ENCODE measurements at regions not wholly inside any gene's neighbourhood (a gene's known extent, or its start where the extent isn't known, plus 50 kb on each side); places are given as distances from the start of the nearest gene placed in this dataset.

DNA sequence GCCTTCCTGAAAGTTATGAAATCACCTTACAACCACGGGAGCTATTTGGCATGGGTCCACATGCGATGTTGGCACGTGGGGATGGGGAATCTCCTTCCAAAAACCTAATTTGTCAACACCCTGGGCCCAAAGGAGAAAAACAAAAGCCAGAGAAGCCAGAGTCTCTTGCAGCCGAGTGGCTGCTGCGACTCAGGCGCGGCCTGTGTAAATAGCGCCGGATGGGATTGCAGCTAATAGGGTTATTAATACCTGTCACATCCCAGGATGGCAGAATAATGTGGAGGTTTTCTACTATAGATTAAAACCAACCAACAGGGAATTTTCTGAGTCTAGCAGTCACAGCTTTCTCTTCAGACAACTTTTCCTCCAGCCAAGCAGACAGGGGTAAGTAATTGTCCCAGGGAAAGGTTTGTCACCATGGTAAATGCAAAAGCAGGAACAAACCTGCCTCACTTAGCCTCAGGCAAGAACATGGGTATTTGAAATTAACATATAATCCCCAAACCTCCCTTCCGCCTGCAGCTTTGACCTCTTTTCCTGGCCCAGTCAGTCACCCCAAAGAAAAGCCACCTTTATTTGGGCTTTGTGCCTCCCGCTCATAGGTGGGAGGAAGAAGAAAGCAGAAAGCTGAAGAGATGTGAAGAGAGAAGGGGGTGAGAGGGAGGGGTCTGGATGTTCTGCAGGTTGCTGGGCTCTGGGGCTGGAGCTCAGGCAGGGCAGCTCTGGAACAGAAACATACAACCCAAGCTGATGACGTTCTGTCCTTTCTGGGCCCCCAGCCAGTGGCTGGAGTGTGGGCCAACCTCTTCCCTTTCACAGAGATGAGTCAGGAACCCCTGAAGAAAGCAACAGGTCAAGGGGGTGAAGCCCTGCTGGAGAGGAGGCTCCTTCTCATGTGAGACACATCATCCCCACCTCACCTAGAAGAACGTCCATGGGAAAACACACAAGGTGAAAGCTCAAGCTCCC, 376.5 kb downstream of the NXPE2 start:
- TF ChIP-seq, protein P1, sequence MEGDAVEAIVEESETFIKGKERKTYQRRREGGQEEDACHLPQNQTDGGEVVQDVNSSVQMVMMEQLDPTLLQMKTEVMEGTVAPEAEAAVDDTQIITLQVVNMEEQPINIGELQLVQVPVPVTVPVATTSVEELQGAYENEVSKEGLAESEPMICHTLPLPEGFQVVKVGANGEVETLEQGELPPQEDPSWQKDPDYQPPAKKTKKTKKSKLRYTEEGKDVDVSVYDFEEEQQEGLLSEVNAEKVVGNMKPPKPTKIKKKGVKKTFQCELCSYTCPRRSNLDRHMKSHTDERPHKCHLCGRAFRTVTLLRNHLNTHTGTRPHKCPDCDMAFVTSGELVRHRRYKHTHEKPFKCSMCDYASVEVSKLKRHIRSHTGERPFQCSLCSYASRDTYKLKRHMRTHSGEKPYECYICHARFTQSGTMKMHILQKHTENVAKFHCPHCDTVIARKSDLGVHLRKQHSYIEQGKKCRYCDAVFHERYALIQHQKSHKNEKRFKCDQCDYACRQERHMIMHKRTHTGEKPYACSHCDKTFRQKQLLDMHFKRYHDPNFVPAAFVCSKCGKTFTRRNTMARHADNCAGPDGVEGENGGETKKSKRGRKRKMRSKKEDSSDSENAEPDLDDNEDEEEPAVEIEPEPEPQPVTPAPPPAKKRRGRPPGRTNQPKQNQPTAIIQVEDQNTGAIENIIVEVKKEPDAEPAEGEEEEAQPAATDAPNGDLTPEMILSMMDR (IDR thresholded peaks at IDR 0.05; ENCODE audit: low read depth, low read length): no peak
- no peak for DNase-seq
- Histone ChIP-seq H3K27ac (no peak overlapping the region), H3K27me3 (ENCODE audit: insufficient read depth, low read depth, severe bottlenecking) (no peaks in the 10 kb centered on the region), H3K9me3 (ENCODE audit: severe bottlenecking) (peaks cover 8% of the 10 kb centered on the region), H3K36me3 (no peaks in the 10 kb centered on the region), H3K4me3 (ENCODE audit: low read depth, low read length) (no peak overlapping the region)

DNA sequence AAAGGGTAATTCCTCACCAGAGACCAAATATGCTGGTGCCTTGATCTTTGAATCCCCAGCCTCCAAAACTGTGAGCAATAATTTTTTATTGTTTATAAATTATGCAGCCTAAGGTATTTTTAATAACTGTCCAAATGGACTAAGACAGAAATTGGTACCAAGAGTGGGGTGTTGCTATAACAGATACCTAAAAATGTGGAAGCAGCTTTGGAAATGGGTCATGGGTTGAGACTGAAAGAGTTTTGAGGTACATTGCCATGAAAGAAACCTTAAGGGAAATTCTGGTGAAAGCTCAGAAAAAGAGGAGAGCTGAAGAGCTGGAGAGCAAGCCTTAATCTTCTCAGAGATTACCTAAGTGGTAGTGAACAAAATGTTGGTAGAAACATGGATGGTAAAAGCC, 378.2 kb downstream of the NXPE2 start:
- TF ChIP-seq, protein P1 (IDR thresholded peaks at IDR 0.05; ENCODE audit: low read depth, low read length): no peak
- DNase-seq: no peak
- Histone ChIP-seq H3K27ac (no peak overlapping the region), H3K4me3 (ENCODE audit: low read depth, low read length) (no peak overlapping the region), H3K27me3 (ENCODE audit: insufficient read depth, low read depth, severe bottlenecking) (no peaks in the 10 kb centered on the region), H3K36me3 (no peaks in the 10 kb centered on the region), H3K9me3 (ENCODE audit: severe bottlenecking) (peaks cover 8% of the 10 kb centered on the region)

DNA sequence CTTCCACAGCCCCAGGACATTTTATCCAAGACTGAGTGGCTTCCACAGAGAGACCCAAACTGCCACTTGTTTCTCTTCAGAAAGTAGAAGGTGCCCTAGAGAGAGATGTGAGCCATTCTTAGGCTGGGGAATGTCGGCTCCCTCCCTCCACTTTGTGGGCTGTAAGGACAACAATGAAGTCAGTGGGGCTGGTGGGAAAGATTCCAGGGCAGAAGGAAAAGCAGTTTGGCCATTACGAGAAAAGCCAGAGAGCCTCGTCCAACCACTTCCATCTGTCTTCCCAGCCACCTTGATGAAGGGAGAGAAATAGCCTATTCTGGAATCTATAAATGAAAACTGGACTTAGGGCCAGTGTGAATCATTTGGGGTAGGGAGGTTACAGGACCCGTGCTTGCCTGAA, 382.5 kb downstream of the NXPE2 start:
- Histone ChIP-seq H3K4me3 (ENCODE audit: low read depth, low read length) (no peak overlapping the region), H3K27me3 (ENCODE audit: insufficient read depth, low read depth, severe bottlenecking) (no peaks in the 10 kb centered on the region), H3K9me3 (ENCODE audit: severe bottlenecking) (peaks cover 8% of the 10 kb centered on the region), H3K36me3 (no peaks in the 10 kb centered on the region), H3K27ac (no peak overlapping the region)
- TF ChIP-seq, protein P1 (IDR thresholded peaks at IDR 0.05; ENCODE audit: low read depth, low read length): no peak
- DNase-seq: no peak

DNA sequence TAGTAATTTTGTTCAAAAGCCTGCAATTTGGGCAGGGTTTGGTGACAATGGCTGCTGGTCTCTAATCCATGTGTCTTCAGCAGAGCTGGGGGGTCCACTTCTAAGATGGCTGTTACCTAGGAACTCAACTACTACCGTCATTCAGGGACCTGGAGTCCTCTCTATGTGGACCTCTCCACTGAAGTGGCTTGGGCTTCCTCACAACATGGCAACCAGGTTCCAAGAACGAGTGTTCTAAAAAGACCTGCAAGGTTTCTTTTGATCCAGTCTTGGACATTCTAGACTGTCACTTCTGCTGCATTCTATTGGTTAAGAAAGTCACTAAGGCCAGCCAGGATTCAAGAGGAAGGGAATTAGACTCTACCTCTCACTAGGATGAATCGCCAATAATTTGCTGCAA, 387.0 kb downstream of the NXPE2 start:
- TF ChIP-seq, protein P1 (IDR thresholded peaks at IDR 0.05; ENCODE audit: low read depth, low read length): no peak
- Histone ChIP-seq H3K4me3 (ENCODE audit: low read depth, low read length) (no peak overlapping the region), H3K9me3 (ENCODE audit: severe bottlenecking) (no peaks in the 10 kb centered on the region), H3K27me3 (ENCODE audit: insufficient read depth, low read depth, severe bottlenecking) (no peaks in the 10 kb centered on the region), H3K27ac (no peak overlapping the region), H3K36me3 (no peaks in the 10 kb centered on the region)
- DNase-seq: no peak

DNA sequence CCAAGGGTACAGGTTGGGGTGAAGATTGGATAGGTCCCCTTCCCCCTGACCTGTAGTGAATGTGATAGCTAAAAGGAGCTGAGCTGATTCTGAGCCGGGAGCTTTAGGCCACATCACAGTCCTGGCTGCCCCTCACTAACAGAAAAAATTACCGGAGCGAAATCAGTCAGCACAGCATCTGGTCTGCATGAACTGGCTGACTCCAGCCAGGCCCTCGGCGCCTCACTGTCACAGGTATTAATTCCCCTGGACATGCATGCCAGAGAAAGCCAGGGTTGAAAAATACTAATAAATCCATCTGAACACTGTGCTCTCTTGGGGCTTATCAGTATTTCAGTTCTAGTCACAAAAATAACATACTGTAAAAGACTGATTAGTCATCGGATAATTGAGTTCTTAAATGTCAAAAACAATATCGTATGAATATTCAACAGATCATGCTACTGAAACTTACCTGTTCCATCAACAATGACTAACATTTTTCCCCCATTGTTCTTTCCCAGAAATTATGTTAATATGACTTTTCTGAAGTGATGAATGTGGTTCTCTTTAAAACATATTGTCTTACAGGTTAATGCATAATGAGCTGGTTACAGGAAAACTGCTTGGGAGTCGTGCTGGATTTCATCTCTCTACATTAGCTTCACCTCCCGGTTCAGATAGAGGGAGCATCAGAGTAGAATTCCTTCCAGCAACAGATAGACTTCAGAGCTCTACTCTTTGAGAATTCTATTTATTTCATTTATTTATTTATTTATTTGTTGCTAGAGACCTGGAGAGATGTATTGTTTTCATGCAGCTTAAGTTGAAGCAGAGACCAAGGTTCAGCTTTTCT, 387.7 kb downstream of the NXPE2 start:
- Histone ChIP-seq H3K4me3 (ENCODE audit: low read depth, low read length) (no peak overlapping the region), H3K9me3 (ENCODE audit: severe bottlenecking) (no peaks in the 10 kb centered on the region), H3K27ac (no peak overlapping the region), H3K27me3 (ENCODE audit: insufficient read depth, low read depth, severe bottlenecking) (no peaks in the 10 kb centered on the region), H3K36me3 (no peaks in the 10 kb centered on the region)
- peak; percentile 36 for DNase-seq
- TF ChIP-seq, protein P1 (IDR thresholded peaks at IDR 0.05; ENCODE audit: low read depth, low read length): no peak

Data from WERI-Rb-1 (cell line).